HepG2 (cell line): ENCODE measurements at regions not wholly inside any gene's neighbourhood (a gene's known extent, or its start where the extent isn't known, plus 50 kb on each side); places are given as distances from the start of the nearest gene placed in this dataset.

ENCODE experiments used
- MAFF ChIP-seq: IDR thresholded peaks from 2 replicates; pipeline ENCODE4 v1.6.1; 2011; ENCODE audit warnings: low read depth, low read length, improper control_type of control experiment
- NCOA2 ChIP-seq: sonication (generic); formaldehyde crosslinking; IDR thresholded peaks from 2 replicates; pipeline ENCODE4 v1.8.0; 2022; ENCODE audit warnings: inconsistent platforms
- NR2F1 ChIP-seq, 2 experiments: fragments of 450-650 bp in 1 of 2; formaldehyde crosslinking in 1 of 2; IDR thresholded peaks; 2 replicates each; pipeline versions ENCODE4 v1.5.0 to v1.6.1; 2016 to 2020; ENCODE audit warnings: mild to moderate bottlenecking in 1 of 2, missing compliant biosample characterization in 1 of 2, missing genetic modification reagents in 1 of 2, moderate library complexity in 1 of 2
- RBM22 ChIP-seq: fragments of 200-400 bp; formaldehyde crosslinking; optimal IDR thresholded peaks from 2 replicates; pipeline ENCODE3; 2017; ENCODE audit warnings: mild to moderate bottlenecking, low read length, moderate library complexity
- TAF1 ChIP-seq: sonication (generic); formaldehyde crosslinking; IDR thresholded peaks from 2 replicates; pipeline ENCODE4 v1.4.0; 2020; ENCODE audit warnings: missing genetic modification reagents
- ZFX ChIP-seq: sonication (generic); formaldehyde crosslinking; IDR thresholded peaks from 2 replicates; pipeline ENCODE4 v1.4.0; 2020; ENCODE audit warnings: mild to moderate bottlenecking, low read depth, missing genetic modification reagents, moderate library complexity
- ZNF670 ChIP-seq: sonication (generic); formaldehyde crosslinking; IDR thresholded peaks from 2 replicates; pipeline ENCODE4 v1.8.0; 2022; ENCODE audit warnings: mild to moderate bottlenecking, missing genetic modification reagents, borderline replicate concordance
- ZNF841 ChIP-seq: sonication (generic); formaldehyde crosslinking; IDR thresholded peaks from 2 replicates; pipeline ENCODE4 v1.8.1; 2023; ENCODE audit warnings: missing genetic modification reagents, borderline replicate concordance
- TF ChIP-seq, protein P1 (sequence below), 2 experiments: fragments of 450-650 bp in 1 of 2; sonication (generic) in 1 of 2; formaldehyde crosslinking in 1 of 2; IDR thresholded peaks; 2 replicates each; pipeline versions ENCODE4 v1.6.1 to v1.8.0; 2016 to 2022; ENCODE audit warnings: antibody characterized with exemption in 1 of 2, mild to moderate bottlenecking in 1 of 2, missing genetic modification reagents in 1 of 2
- TF ChIP-seq, protein P2 (sequence below): sonication (generic); formaldehyde crosslinking; IDR thresholded peaks from 2 replicates; pipeline ENCODE4 v1.8.1; 2023; ENCODE audit warnings: mild to moderate bottlenecking, missing genetic modification reagents
- TF ChIP-seq, protein P3 (sequence below): sonication (generic); formaldehyde crosslinking; IDR thresholded peaks from 2 replicates; pipeline ENCODE4 v1.5.0; 2020; ENCODE audit warnings: missing genetic modification reagents

DNA sequence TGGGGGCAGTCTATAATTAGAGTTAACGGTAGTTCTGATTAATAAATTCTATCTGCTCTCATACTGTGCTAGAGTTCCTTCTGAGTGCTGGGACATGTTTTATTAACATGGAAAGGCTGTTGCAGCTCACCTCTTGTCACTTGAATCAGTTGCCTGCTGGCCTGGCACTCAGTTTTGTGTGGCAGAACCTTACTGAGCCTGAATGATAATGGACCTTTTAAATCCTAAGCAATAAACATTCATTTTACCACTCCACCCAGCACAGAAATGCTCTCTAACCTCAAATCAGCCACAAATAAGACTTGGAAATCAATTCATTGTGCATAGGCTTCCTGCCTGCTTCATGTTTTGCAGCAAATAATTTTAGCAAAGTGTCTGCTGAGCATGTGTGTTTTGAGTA lies 115.0 kb upstream of the RBMS1 start (continued):
- TF ChIP-seq, protein P1, sequence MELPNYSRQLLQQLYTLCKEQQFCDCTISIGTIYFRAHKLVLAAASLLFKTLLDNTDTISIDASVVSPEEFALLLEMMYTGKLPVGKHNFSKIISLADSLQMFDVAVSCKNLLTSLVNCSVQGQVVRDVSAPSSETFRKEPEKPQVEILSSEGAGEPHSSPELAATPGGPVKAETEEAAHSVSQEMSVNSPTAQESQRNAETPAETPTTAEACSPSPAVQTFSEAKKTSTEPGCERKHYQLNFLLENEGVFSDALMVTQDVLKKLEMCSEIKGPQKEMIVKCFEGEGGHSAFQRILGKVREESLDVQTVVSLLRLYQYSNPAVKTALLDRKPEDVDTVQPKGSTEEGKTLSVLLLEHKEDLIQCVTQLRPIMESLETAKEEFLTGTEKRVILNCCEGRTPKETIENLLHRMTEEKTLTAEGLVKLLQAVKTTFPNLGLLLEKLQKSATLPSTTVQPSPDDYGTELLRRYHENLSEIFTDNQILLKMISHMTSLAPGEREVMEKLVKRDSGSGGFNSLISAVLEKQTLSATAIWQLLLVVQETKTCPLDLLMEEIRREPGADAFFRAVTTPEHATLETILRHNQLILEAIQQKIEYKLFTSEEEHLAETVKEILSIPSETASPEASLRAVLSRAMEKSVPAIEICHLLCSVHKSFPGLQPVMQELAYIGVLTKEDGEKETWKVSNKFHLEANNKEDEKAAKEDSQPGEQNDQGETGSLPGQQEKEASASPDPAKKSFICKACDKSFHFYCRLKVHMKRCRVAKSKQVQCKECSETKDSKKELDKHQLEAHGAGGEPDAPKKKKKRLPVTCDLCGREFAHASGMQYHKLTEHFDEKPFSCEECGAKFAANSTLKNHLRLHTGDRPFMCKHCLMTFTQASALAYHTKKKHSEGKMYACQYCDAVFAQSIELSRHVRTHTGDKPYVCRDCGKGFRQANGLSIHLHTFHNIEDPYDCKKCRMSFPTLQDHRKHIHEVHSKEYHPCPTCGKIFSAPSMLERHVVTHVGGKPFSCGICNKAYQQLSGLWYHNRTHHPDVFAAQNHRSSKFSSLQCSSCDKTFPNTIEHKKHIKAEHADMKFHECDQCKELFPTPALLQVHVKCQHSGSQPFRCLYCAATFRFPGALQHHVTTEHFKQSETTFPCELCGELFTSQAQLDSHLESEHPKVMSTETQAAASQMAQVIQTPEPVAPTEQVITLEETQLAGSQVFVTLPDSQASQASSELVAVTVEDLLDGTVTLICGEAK (IDR thresholded peaks at IDR 0.05), result no peak
- TF ChIP-seq, protein P1 (CRISPR knock-in tag; IDR thresholded peaks at IDR 0.05), result no peak
- TF ChIP-seq NCOA2 (CRISPR knock-in tag) (no peak), MAFF (no peak), ZNF841 (CRISPR knock-in tag) (no peak), TAF1 (CRISPR knock-in tag) (no peak), ZFX (CRISPR knock-in tag) (no peak), NR2F1 (CRISPR knock-in tag; IDR thresholded peaks at IDR 0.05) (no peak), ZNF670 (CRISPR knock-in tag) (no peak), RBM22 (no peak)
- TF ChIP-seq, protein P2, sequence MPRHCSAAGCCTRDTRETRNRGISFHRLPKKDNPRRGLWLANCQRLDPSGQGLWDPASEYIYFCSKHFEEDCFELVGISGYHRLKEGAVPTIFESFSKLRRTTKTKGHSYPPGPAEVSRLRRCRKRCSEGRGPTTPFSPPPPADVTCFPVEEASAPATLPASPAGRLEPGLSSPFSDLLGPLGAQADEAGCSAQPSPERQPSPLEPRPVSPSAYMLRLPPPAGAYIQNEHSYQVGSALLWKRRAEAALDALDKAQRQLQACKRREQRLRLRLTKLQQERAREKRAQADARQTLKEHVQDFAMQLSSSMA, result no peak
- TF ChIP-seq, protein P3, sequence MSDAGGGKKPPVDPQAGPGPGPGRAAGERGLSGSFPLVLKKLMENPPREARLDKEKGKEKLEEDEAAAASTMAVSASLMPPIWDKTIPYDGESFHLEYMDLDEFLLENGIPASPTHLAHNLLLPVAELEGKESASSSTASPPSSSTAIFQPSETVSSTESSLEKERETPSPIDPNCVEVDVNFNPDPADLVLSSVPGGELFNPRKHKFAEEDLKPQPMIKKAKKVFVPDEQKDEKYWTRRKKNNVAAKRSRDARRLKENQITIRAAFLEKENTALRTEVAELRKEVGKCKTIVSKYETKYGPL, result no peak
- TF ChIP-seq, all 625 proteins: peak for 0
